ENCODE measurements at regions not wholly inside any gene's neighbourhood (a gene's known extent, or its start where the extent isn't known, plus 50 kb on each side); places are given as distances from the start of the nearest gene placed in this dataset.

- TF ChIP-seq CREB1 (IDR thresholded peaks at IDR 0.05; ENCODE audit: low read depth) (no peak), CEBPB (IDR thresholded peaks at IDR 0.05) (no peak), TAF1 (IDR thresholded peaks at IDR 0.05; ENCODE audit: low read depth) (no peak), RAD21 (IDR thresholded peaks at IDR 0.05; ENCODE audit: low read depth) (no peak), MAX (IDR thresholded peaks at IDR 0.05) (no peak), EGR1 (IDR thresholded peaks at IDR 0.05) (no peak), NFIC (IDR thresholded peaks at IDR 0.05) (no peak), FOXM1 (IDR thresholded peaks at IDR 0.05; ENCODE audit: borderline replicate concordance, low read depth) (no peak), ZBTB7A (IDR thresholded peaks at IDR 0.05; ENCODE audit: low read depth) (no peak), EP300 (IDR thresholded peaks at IDR 0.05; ENCODE audit: borderline replicate concordance) (no peak), YY1 (IDR thresholded peaks at IDR 0.05; ENCODE audit: low read depth) (no peak), TEAD4 (IDR thresholded peaks at IDR 0.05) (no peak), REST (IDR thresholded peaks at IDR 0.05; ENCODE audit: low read depth) (no peak), TCF12 (IDR thresholded peaks at IDR 0.05; ENCODE audit: low read depth) (no peak), USF1 (IDR thresholded peaks at IDR 0.05) (no peak)
Measured at GRCh38 chr7:149686011-149686410, 87.4 kb downstream of the ZNF467 start.

- TF ChIP-seq REST (IDR thresholded peaks at IDR 0.05; ENCODE audit: low read depth) (no peak), CREB1 (IDR thresholded peaks at IDR 0.05; ENCODE audit: low read depth) (no peak), FOXM1 (IDR thresholded peaks at IDR 0.05; ENCODE audit: borderline replicate concordance, low read depth) (no peak)
Measured at GRCh38 chr7:149685455-149685854, 87.9 kb downstream of the ZNF467 start.

- TF ChIP-seq EP300 (IDR thresholded peaks at IDR 0.05; ENCODE audit: borderline replicate concordance) (no peak), CREB1 (IDR thresholded peaks at IDR 0.05; ENCODE audit: low read depth) (no peak), NFIC (IDR thresholded peaks at IDR 0.05) (no peak), REST (IDR thresholded peaks at IDR 0.05; ENCODE audit: low read depth) (no peak), RAD21 (IDR thresholded peaks at IDR 0.05; ENCODE audit: low read depth) (no peak), FOXM1 (IDR thresholded peaks at IDR 0.05; ENCODE audit: borderline replicate concordance, low read depth) (no peak), MAX (IDR thresholded peaks at IDR 0.05) (no peak), YY1 (IDR thresholded peaks at IDR 0.05; ENCODE audit: low read depth) (no peak), EGR1 (IDR thresholded peaks at IDR 0.05) (no peak), USF1 (IDR thresholded peaks at IDR 0.05) (no peak), TCF12 (IDR thresholded peaks at IDR 0.05; ENCODE audit: low read depth) (no peak), TAF1 (IDR thresholded peaks at IDR 0.05; ENCODE audit: low read depth) (no peak), CEBPB (IDR thresholded peaks at IDR 0.05) (no peak), TEAD4 (IDR thresholded peaks at IDR 0.05) (no peak), ZBTB7A (IDR thresholded peaks at IDR 0.05; ENCODE audit: low read depth) (no peak)
Measured at GRCh38 chr7:149683898-149684297, 89.5 kb downstream of the ZNF467 start.

- no peak for TF ChIP-seq EP300 (IDR thresholded peaks at IDR 0.05; ENCODE audit: borderline replicate concordance)
- no peak for TF ChIP-seq CEBPB (IDR thresholded peaks at IDR 0.05)
- TF ChIP-seq MAX (IDR thresholded peaks at IDR 0.05), result no peak
- TF ChIP-seq RAD21 (IDR thresholded peaks at IDR 0.05; ENCODE audit: low read depth), result no peak
- TF ChIP-seq FOXM1 (IDR thresholded peaks at IDR 0.05; ENCODE audit: borderline replicate concordance, low read depth), result no peak
- TF ChIP-seq TAF1 (IDR thresholded peaks at IDR 0.05; ENCODE audit: low read depth), result no peak
- no peak for TF ChIP-seq TEAD4 (IDR thresholded peaks at IDR 0.05)
- TF ChIP-seq REST (IDR thresholded peaks at IDR 0.05; ENCODE audit: low read depth), result no peak
- no peak for TF ChIP-seq NFIC (IDR thresholded peaks at IDR 0.05)
- TF ChIP-seq ZBTB7A (IDR thresholded peaks at IDR 0.05; ENCODE audit: low read depth), result no peak
- no peak for TF ChIP-seq YY1 (IDR thresholded peaks at IDR 0.05; ENCODE audit: low read depth)
- TF ChIP-seq TCF12 (IDR thresholded peaks at IDR 0.05; ENCODE audit: low read depth), result no peak
- no peak for TF ChIP-seq USF1 (IDR thresholded peaks at IDR 0.05)
- no peak for TF ChIP-seq CREB1 (IDR thresholded peaks at IDR 0.05; ENCODE audit: low read depth)
- TF ChIP-seq EGR1 (IDR thresholded peaks at IDR 0.05), result no peak
Measured at GRCh38 chr7:149683181-149683580, 90.2 kb downstream of the ZNF467 start.

Measured in Ishikawa (cell line).